GM18858 (cell line): ENCODE measurements at regions not wholly inside any gene's neighbourhood (a gene's known extent, or its start where the extent isn't known, plus 50 kb on each side); places are given as distances from the start of the nearest gene placed in this dataset.

ENCODE experiments used
- ATAC-seq: cut with Tn5 transposase; IDR thresholded peaks from one replicate; pipeline ENCODE4 v1.9.1; 2021; ENCODE audit not compliant: unreplicated experiment

DNA sequence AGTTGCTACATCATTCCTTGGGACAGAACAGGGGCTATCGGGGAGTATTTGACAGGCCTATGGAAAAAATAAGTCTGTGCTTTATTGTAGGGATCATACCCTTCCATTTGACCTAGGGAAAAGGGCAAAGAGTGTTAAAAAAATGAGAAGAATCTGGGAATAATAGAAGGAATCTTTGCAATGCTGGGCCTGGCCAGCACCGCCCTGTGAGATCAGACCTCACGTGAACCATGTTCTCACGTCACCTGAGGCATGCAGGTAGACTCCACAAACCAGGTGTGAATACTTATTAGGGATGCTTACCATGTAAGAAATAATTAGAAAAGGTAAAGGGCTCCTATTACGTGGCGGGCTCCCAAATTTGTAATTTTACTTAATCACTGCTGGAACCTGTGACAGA lies 177.5 kb upstream of the GATA6 start:
- no peak for ATAC-seq

DNA sequence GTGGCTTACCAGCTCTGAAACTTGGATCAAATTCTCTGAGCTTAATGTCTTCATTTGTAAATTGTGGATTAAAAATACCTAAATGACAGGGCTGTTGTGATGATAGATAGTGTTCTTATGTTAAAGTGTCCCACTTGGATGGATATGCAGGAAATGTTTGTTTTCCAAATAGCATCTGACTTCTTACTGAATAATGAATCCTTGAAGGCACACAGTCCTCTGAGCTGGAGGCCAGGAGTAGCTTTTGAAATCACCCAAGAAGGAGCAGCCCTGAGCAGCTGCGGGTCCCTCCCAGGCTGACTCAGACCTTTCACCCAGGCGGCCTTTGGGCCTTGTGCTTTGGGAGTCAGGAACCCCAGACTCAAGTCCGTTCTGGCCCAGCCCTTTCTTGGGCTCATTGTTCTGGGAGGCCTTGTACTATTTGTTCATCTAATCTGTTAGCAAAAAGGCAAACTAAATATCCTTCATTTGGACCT lies 173.0 kb upstream of the GATA6 start:
- ATAC-seq: no peak

DNA sequence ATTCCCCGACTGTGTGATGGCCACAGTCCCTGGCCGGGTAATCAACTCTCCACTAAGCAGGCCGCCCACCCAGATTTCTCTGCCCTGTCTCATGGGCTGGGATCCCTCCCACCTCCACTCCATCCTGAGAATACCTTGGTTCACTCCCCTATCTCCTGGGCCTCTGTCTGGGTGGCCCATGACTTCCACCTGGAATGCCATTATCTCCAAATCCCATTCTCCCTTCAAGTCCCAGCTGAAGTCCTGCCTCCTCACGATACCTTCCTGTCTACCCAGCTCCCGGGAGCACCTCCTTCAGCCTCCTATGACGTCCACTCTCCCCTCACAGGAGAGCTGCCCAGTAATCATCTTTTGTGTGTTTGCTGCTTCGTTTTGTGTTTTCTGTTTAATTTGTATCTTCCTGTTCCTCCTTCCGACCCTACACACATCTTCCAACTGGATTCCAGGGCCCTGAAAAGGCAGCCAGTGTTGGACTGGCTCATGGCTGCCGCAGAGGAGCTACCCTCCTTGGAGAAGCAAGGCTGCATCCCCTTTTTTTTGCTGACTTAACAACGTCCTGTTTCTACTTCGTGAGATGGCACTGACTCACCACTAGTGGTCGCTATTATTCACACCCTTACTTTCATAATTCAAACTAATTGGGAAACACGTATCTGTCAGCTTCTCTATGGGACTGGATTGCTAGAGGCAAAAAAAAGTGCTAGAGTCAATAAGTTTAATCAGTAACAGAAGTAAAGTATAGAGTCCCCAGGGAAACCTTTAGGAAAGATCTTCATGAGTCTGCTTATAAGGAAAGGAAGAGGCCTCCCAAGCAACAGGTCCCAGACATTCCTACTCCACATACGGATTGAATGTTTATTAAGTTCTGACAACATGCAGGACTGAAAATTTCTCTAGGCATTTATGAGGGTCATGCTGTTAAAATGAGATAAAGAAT lies 171.9 kb upstream of the GATA6 start:
- no peak for ATAC-seq

GRCh38 chr18:21998486-21998885 lies 170.9 kb upstream of the GATA6 start:
- ATAC-seq: no peak

- no peak for ATAC-seq
These were observed 167.4 kb upstream of the GATA6 start for GRCh38 chr18:22001912-22002487.

DNA sequence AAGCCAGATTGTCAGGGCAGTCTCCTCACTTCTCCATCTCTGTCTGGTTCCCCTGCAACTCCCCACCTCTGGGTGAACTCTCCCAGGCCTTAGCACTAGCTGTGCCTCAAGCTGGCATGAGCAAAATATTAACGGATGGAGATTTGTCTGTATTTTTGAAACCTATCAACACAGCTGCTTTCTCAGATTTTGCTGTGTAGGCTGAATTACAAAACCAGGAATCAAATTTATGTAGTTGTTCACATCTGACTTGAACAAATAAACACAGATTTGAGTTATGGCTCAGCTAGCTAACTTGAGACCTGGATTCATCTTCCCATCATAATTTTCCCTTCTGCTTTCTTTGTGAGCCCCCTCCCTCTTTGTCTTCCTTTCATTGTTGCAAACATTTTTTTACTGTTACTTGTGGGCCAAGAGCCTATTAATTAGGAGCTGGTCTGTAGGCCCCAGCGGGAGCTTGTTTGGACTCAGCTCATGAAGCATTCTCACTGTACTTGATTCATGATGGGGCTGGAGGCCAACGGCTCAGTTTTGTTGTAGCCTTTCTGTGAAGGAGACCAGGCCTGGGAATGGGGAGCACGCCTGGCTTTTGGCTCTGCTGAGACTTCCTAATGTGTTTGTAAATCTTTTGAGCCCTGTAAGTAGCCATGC lies 164.1 kb upstream of the GATA6 start:
- no peak for ATAC-seq

DNA sequence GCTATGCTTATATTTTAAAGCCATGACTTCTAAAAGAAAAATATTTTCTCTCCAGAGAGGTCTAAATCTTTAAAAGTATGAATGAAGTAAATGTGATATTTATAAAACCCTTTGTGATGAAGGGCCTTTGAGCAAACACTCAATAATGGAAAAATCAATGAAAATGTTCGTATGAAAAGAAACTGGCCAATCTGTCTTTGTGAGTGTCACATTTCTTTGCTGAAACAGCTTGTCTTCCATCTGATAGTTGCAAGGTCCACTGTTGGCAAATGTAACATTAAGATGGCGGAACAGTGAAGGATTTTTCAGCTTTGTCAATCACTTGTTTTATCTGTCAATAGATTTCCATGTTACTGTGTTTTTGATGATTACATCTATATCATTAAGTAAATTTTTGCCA lies 162.9 kb upstream of the GATA6 start:
- no peak for ATAC-seq

- no peak for ATAC-seq
These were observed 160.1 kb upstream of the GATA6 start for GRCh38 chr18:22009242-22009641.

DNA sequence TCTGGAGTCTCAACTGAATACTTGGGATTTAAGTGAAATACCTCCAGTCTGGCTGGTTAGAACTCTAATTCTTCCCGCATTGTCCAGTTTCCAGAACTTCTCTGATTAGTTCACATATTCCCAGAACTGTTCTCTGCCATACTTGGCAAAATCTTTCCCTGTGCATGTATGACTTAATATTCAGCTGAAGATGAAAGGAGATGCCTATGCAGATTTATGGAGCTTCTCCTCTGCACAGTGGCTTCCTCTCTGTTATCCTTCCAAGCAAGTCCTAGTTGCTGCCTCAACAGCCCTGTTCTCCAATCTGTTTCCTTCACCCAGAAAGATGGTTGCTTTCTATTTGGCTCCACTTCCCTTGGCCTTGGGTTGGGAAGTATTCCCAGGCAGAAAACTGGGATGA lies 155.4 kb upstream of the GATA6 start:
- no peak for ATAC-seq

DNA sequence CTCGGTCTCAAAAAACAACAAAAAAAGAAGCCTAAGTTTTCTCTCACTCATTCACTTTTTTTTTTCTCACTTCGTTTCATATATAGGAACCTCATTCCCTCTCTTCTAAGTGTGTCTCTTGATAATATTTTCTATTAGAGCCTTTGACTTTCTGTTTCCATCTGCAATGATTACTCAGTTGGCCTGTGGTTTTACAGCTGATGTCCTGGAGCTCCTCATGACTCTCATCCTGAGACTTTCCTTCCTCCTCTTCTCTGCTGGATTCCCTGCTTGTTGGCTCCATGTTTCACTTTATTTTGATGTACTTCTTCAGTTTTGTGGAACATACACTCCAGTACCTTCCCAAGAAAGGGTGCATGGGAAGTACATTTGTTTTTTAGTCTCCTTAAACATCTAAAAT lies 154.2 kb upstream of the GATA6 start:
- ATAC-seq: no peak

DNA sequence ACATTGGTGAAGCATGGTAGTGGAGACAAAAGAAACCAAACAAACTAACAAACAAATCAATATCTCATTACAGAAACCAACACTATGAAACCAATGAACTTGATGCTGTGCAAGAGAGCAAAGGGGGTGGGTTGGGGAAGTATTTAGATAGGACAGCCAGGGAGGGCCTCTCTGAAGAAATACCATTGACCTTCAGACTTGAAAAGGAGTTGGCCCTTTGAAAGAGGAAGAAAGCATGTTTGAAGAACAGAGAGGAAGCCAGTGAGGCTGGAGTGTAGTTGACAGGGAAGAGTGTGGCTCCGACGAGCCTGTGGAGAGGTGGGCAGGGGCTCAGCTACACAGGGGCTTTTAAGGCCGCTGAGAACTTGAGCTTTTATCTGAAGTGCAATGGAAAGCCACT lies 151.0 kb upstream of the GATA6 start:
- ATAC-seq: no peak

GRCh38 chr18:22019193-22019592 lies 150.2 kb upstream of the GATA6 start:
- ATAC-seq: no peak

GRCh38 chr18:22020127-22020866 lies 149.1 kb upstream of the GATA6 start:
- no peak for ATAC-seq

- no peak for ATAC-seq
These were observed 148.5 kb upstream of the GATA6 start for GRCh38 chr18:22020867-22021370.

- ATAC-seq: no peak
These were observed 147.7 kb upstream of the GATA6 start for GRCh38 chr18:22021701-22022100.

DNA sequence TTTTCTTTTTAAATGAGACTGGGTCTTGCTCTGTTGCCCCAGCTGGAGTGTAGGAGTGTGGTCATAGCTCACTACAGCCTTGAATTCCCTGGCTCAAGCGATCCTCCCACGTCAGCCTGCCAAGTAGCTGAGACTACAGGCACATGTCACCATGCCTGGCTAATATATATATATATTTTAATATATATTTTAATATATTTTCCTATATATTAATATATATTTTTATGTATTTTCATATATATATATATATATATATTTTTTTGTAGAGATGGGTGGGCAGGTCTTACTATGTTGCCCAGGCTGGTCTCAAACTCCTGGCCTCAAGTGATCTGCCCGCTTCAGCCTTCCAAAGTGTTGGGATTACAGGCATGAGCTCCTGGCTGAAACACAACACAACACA lies 144.5 kb upstream of the GATA6 start:
- ATAC-seq: no peak

GRCh38 chr18:22026362-22026761 lies 143.0 kb upstream of the GATA6 start:
- ATAC-seq: no peak

DNA sequence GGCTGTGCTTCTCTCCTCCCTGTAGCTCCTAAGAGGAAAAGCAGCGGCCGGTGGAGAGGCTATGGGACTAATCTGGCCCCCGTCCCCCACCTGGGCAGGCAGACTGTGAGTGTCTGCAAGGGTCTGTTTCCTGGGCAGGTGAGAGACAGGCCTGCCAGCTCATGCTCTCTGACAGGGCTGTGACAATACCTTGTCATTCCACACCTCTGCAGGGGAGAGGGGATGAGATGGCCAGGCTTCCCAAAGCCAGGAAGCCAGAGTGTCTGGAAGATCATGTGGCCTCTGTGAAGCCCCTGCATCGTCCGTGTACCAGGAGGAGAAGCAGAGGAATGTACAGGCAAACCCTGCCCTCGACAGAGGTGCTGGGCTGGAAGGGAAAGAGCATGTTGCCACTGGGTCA lies 142.5 kb upstream of the GATA6 start:
- ATAC-seq: no peak

GRCh38 chr18:22031611-22032010 lies 137.8 kb upstream of the GATA6 start:
- ATAC-seq: no peak

GRCh38 chr18:22032392-22032961 lies 136.9 kb upstream of the GATA6 start:
- peak; percentile 77 for ATAC-seq

GRCh38 chr18:22033085-22033484 lies 136.3 kb upstream of the GATA6 start:
- ATAC-seq: no peak
